ENCODE measurements at regions not wholly inside any gene's neighbourhood (a gene's known extent, or its start where the extent isn't known, plus 50 kb on each side); places are given as distances from the start of the nearest gene placed in this dataset.

GRCh38 chr3:176632925-176633324 lies 564.4 kb downstream of the TBL1XR1 start:
- no peaks in the 10 kb centered on the region for H3K27me3 Mint-ChIP-seq (ENCODE audit: insufficient read depth)
- no peaks in the 10 kb centered on the region for H3K4me1 Mint-ChIP-seq (ENCODE audit: low read depth)
- no peak overlapping the region for H3K27ac Mint-ChIP-seq
- no peak for DNase-seq
- H3K4me3 Mint-ChIP-seq = no peak overlapping the region; the same call in 1 of the 2 replicates
- H3K9me3 Mint-ChIP-seq = peaks cover 14% of the 10 kb centered on the region; the same call in 1 of the 2 replicates
- H3K36me3 Mint-ChIP-seq (ENCODE audit: low read depth) = no peaks in the 10 kb centered on the region
- TF ChIP-seq CTCF (IDR thresholded peaks at IDR 0.05) = no peak

- H3K4me3 Mint-ChIP-seq = no peak overlapping the region
- H3K36me3 Mint-ChIP-seq (ENCODE audit: low read depth) = no peaks in the 10 kb centered on the region
- no peaks in the 10 kb centered on the region for H3K4me1 Mint-ChIP-seq (ENCODE audit: low read depth)
- DNase-seq = no peak
- H3K27me3 Mint-ChIP-seq (ENCODE audit: insufficient read depth) = no peaks in the 10 kb centered on the region
- peaks cover 5% of the 10 kb centered on the region; the same call in 1 of the 2 replicates for H3K9me3 Mint-ChIP-seq
- no peak overlapping the region for H3K27ac Mint-ChIP-seq
- TF ChIP-seq CTCF (IDR thresholded peaks at IDR 0.05) = no peak
These were observed 566.1 kb downstream of the TBL1XR1 start for GRCh38 chr3:176631165-176631564.

- no peak overlapping the region; the same call in 1 of the 2 replicates for H3K4me3 Mint-ChIP-seq
- H3K9me3 Mint-ChIP-seq = peaks cover 10% of the 10 kb centered on the region; the same call in 1 of the 2 replicates
- no peaks in the 10 kb centered on the region for H3K27me3 Mint-ChIP-seq (ENCODE audit: insufficient read depth)
- TF ChIP-seq CTCF (IDR thresholded peaks at IDR 0.05) = no peak
- H3K4me1 Mint-ChIP-seq (ENCODE audit: low read depth) = no peaks in the 10 kb centered on the region
- no peak overlapping the region for H3K27ac Mint-ChIP-seq
- H3K36me3 Mint-ChIP-seq (ENCODE audit: low read depth) = no peaks in the 10 kb centered on the region
- DNase-seq = no peak
These were observed 569.1 kb downstream of the TBL1XR1 start for GRCh38 chr3:176628101-176628639.

- no peaks in the 10 kb centered on the region for H3K4me1 Mint-ChIP-seq (ENCODE audit: low read depth)
- H3K9me3 Mint-ChIP-seq = peaks cover 5% of the 10 kb centered on the region; the same call in 1 of the 2 replicates
- DNase-seq = no peak
- H3K36me3 Mint-ChIP-seq (ENCODE audit: low read depth) = no peaks in the 10 kb centered on the region
- TF ChIP-seq CTCF (IDR thresholded peaks at IDR 0.05) = no peak
- peaks cover 1% of the 10 kb centered on the region; the same call in 1 of the 2 replicates for H3K27me3 Mint-ChIP-seq (ENCODE audit: insufficient read depth)
- no peak overlapping the region for H3K27ac Mint-ChIP-seq
- no peak overlapping the region for H3K4me3 Mint-ChIP-seq
These were observed 573.7 kb downstream of the TBL1XR1 start for GRCh38 chr3:176623468-176624150.

- no peak for TF ChIP-seq CTCF (IDR thresholded peaks at IDR 0.05)
- H3K27ac Mint-ChIP-seq = no peak overlapping the region
- H3K27me3 Mint-ChIP-seq (ENCODE audit: insufficient read depth) = peaks cover 1% of the 10 kb centered on the region; the same call in 1 of the 2 replicates
- H3K9me3 Mint-ChIP-seq = peaks cover 6% of the 10 kb centered on the region; the same call in 1 of the 2 replicates
- H3K36me3 Mint-ChIP-seq (ENCODE audit: low read depth) = no peaks in the 10 kb centered on the region
- no peak for DNase-seq
- H3K4me3 Mint-ChIP-seq = no peak overlapping the region
- H3K4me1 Mint-ChIP-seq (ENCODE audit: low read depth) = no peaks in the 10 kb centered on the region
These were observed 577.4 kb downstream of the TBL1XR1 start for GRCh38 chr3:176619833-176620232.
